ENCODE measurements at regions not wholly inside any gene's neighbourhood (a gene's known extent, or its start where the extent isn't known, plus 50 kb on each side); places are given as distances from the start of the nearest gene placed in this dataset.

DNA sequence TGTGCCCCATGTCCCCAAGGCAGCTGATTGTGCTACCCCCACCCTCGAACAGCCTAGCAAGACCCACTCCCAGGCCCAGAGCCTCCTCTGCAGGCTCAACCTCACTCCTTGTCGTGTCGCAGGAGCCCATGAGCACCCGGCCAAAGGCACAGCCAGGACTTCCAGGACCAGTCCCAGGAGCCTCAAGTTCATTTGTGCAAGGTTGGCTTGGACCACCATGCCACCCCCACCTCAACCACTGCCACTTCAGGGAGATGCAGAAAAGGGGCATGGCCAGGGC, 54.4 kb upstream of the KRTAP11-1 start (continued):
- no peak for TF ChIP-seq YY1 (IDR thresholded peaks at IDR 0.05; ENCODE audit: extremely low read depth, insufficient replicate concordance, low read depth, low read length)
- TF ChIP-seq CBX3 (IDR thresholded peaks at IDR 0.05; ENCODE audit: low read depth), result no peak
- no peak for TF ChIP-seq SP1 (IDR thresholded peaks at IDR 0.05; ENCODE audit: low read depth)
- no peak for TF ChIP-seq POLR2A (IDR thresholded peaks at IDR 0.05; ENCODE audit: borderline replicate concordance, extremely low read depth, insufficient read depth, insufficient read length)
- TF ChIP-seq, protein P1, sequence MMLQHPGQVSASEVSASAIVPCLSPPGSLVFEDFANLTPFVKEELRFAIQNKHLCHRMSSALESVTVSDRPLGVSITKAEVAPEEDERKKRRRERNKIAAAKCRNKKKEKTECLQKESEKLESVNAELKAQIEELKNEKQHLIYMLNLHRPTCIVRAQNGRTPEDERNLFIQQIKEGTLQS (IDR thresholded peaks at IDR 0.05), result no peak
- TF ChIP-seq EGR1 (IDR thresholded peaks at IDR 0.05; ENCODE audit: low read depth), result no peak
- TF ChIP-seq EZH2 (IDR thresholded peaks at IDR 0.05), result no peak

DNA sequence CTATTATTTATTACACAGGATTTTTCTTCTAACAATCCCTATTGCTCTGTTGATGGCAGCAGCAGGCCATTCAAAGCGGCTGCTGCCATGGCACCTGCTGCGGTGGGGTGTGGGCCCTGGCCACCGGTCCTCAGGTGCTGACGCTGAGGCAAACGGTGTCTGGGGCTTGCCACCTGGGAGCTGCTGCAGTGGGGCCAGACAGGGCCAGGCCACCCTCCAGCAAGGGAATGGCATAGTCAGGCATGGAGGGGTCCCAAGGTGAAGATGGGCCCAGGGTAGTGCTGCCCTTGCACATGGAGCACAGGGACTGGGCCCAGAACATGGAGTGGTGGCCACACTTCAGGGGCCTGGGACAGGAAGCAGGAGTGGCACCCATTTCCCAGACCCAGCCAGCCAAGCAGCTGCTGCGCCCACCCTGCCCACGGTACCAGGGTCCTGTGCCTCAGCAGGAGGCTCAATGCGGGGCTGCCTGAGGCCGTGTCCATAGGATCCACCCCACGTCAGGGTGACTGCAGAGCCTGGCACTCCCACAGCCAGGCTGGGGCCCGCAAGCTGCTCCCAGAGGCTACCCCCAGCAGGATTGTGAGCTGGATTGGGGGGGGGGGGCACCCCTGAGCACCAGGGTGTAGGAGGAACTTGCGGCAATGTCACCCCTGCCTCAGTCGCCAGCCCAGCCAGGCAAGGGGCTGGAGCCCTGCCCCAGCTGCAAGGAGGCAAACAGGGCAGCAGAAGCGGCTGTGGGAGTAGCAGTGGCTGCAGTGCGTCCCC, 53.9 kb upstream of the KRTAP11-1 start:
- no TSS peak for BruUV-seq (replicated peaks)
- no peaks in the 10 kb centered on the region for H3K9me2 ChIP-seq (ENCODE audit: insufficient read depth)
- H3K79me2 ChIP-seq (ENCODE audit: insufficient read depth, low read length), result no peaks in the 10 kb centered on the region
- no peaks in the 10 kb centered on the region for H3K4me1 ChIP-seq (ENCODE audit: control insufficient read depth in 1 of 2, insufficient read depth in 2 of 2, low read length in 2 of 2)
- no peaks in the 10 kb centered on the region for H3K9me3 ChIP-seq (ENCODE audit: control insufficient read depth in 1 of 2, insufficient read depth in 1 of 2, low read depth in 1 of 2, low read length in 2 of 2)
- H2AFZ ChIP-seq (ENCODE audit: low read depth, low read length, poor library complexity, severe bottlenecking), result no peak overlapping the region
- ChIA-PET RAD21 (ENCODE audit: low non-redundant PET in 1 of 2, low total read pairs in 2 of 2, uncharacterized antibody in 2 of 2, unreplicated experiment in 2 of 2) (no interaction called here), POLR2A (no interaction called here), CTCF (no interaction called here)
- no peak for ATAC-seq
- no peaks in the 10 kb centered on the region for H4K20me1 ChIP-seq (ENCODE audit: insufficient read depth)
- H3K27me3 ChIP-seq (ENCODE audit: insufficient read depth, low read length), result no peaks in the 10 kb centered on the region
- H3K27ac ChIP-seq (ENCODE audit: low read depth, low read length), result no peak overlapping the region
- no peak overlapping the region for H3K4me2 ChIP-seq (ENCODE audit: low read length)
- intact Hi-C loops (cut with micrococcal nuclease), result no loop called here
- H3K9ac ChIP-seq (ENCODE audit: low read length), result no peak overlapping the region
- no peaks in the 10 kb centered on the region for H3K36me3 ChIP-seq (ENCODE audit: control insufficient read depth in 1 of 2, insufficient read depth in 2 of 2, low read length in 2 of 2)
- TF ChIP-seq SIN3A (IDR thresholded peaks at IDR 0.05; ENCODE audit: low read depth), result no peak
- no peak for TF ChIP-seq SRF (IDR thresholded peaks at IDR 0.05; ENCODE audit: low read depth)
- TF ChIP-seq ZFX (IDR thresholded peaks at IDR 0.05), result no peak
- TF ChIP-seq, protein P1 (IDR thresholded peaks at IDR 0.05), result no peak
- TF ChIP-seq FOSL1 (IDR thresholded peaks at IDR 0.05; ENCODE audit: low read depth), result no peak
- no peak for TF ChIP-seq TCF7L2 (IDR thresholded peaks at IDR 0.05; ENCODE audit: borderline replicate concordance, extremely low read depth, insufficient read depth, insufficient read length)
- TF ChIP-seq ZNF274 (IDR thresholded peaks at IDR 0.05; ENCODE audit: low read depth, low read length), result no peak
- no peak for TF ChIP-seq POLR2A (IDR thresholded peaks at IDR 0.05; ENCODE audit: borderline replicate concordance, extremely low read depth, insufficient read depth, insufficient read length)
- TF ChIP-seq EZH2phosphoT487 (IDR thresholded peaks at IDR 0.05; ENCODE audit: borderline replicate concordance), result no peak
- TF ChIP-seq EGR1 (IDR thresholded peaks at IDR 0.05; ENCODE audit: low read depth), result no peak
- no peak for TF ChIP-seq CBX3 (IDR thresholded peaks at IDR 0.05; ENCODE audit: low read depth)
- TF ChIP-seq YY1 (IDR thresholded peaks at IDR 0.05; ENCODE audit: extremely low read depth, insufficient replicate concordance, low read depth, low read length), result no peak
- TF ChIP-seq, protein P2, sequence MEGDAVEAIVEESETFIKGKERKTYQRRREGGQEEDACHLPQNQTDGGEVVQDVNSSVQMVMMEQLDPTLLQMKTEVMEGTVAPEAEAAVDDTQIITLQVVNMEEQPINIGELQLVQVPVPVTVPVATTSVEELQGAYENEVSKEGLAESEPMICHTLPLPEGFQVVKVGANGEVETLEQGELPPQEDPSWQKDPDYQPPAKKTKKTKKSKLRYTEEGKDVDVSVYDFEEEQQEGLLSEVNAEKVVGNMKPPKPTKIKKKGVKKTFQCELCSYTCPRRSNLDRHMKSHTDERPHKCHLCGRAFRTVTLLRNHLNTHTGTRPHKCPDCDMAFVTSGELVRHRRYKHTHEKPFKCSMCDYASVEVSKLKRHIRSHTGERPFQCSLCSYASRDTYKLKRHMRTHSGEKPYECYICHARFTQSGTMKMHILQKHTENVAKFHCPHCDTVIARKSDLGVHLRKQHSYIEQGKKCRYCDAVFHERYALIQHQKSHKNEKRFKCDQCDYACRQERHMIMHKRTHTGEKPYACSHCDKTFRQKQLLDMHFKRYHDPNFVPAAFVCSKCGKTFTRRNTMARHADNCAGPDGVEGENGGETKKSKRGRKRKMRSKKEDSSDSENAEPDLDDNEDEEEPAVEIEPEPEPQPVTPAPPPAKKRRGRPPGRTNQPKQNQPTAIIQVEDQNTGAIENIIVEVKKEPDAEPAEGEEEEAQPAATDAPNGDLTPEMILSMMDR (IDR thresholded peaks at IDR 0.05 in 2 of 3, conservative IDR thresholded peaks at IDR 0.05 in 1 of 3; ENCODE audit: borderline replicate concordance in 1 of 3, insufficient read depth in 1 of 3, low read depth in 2 of 3, low read length in 2 of 3), result no peak
- DNase-seq (ENCODE audit: low read depth, low spot score), result no peak
- H3K4me3 ChIP-seq (replicated peaks in 1 of 2; ENCODE audit: low read depth in 1 of 2, low read length in 2 of 2), result no peak overlapping the region

Data from HCT116 (cell line).